ENCODE measurements at regions not wholly inside any gene's neighbourhood (a gene's known extent, or its start where the extent isn't known, plus 50 kb on each side); places are given as distances from the start of the nearest gene placed in this dataset.
"Not testable (repeated sequence)": the region's sequence is repeated elsewhere in the genome, so short reads cannot be mapped to it uniquely, and the experiment has no call there.

- no peak for DNase-seq (ENCODE audit: low read depth)
Observed at GRCh38 chr9:27817747-27818146, 244.5 kb upstream of the C9orf72 start.

DNA sequence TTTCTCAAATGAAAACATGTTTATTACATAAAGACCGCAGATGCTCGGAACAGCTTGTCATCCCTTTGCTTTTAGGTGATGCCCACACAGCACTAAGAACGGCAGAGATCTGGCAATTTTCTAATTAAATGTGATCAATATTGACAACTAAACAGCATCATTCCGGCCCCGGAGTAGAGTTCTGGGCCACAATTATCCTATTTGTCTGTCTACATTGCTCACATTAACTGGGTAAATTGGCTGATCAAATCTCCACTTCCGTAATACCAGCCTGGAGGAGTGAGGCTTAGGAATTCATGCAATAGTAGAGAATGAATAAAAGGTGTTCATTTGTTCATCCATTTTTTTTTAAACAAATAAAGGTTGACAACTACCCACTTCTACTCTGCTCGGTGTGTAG lies 245.1 kb upstream of the C9orf72 start:
- DNase-seq (ENCODE audit: low read depth), result no peak

GRCh38 chr9:27828908-27829307 lies 255.6 kb upstream of the C9orf72 start:
- no peak for DNase-seq (ENCODE audit: low read depth)

DNA sequence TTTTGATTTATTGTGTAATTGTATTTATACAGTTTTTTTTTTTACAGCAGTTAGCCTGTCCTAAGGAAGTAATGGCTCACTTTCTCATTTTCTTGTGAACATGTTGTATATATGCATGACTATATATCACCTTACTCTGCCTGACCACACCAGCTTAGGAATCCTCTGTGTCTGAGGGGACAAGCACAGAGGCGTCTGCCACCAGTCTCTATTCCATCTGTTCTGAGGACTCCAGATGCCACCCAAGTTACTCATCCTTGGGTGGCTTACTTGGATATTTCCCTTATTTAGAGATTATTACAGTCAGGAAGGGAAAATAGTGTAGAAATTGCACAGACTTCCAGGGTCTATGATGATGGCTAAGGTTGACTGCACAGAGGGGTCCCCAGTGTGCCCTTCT lies 256.3 kb upstream of the C9orf72 start:
- no peak for DNase-seq (ENCODE audit: low read depth)

GRCh38 chr9:27832108-27832507 lies 258.8 kb upstream of the C9orf72 start:
- not testable (repeated sequence) for DNase-seq (ENCODE audit: low read depth)

DNA sequence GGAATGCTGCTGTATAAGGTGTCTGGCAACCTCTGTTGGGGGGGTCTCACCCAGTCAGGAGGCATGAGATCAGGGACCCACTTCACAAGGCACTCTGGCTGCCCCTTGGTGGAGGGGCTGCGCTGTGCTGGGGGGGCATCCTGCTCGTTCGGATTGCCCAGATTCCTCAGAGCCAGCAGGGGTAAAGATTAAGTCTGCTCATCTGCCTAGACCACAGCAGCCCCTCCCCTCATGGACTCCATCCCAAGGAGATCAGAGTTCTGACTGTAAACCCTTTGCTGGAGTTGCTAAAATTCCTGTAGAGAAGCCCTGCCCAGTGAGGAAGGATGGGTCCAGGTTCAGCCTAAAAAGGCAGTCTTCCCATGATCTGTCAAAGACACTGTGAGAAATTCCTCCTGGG lies 262.0 kb upstream of the C9orf72 start:
- DNase-seq (ENCODE audit: low read depth), result no peak

DNA sequence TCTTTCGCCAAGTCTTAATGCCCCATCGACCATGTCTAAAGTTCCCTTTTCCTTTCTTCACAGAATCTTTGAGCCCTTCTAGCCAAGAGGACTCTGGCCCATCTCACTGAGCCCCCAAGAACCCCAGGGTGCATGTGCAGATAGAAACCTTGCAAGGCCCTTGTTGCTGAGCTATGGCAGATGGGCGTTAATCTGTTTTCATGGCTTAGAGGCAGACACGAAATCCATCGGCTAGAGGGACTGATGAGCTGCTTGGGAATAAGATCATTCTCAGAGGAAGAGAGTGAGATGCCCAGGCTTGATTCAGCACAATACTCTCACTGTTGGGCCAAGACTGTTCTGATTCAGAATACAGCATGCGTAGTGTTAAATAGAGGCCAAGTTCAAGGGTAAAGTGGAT lies 262.5 kb upstream of the C9orf72 start:
- no peak for DNase-seq (ENCODE audit: low read depth)

DNA sequence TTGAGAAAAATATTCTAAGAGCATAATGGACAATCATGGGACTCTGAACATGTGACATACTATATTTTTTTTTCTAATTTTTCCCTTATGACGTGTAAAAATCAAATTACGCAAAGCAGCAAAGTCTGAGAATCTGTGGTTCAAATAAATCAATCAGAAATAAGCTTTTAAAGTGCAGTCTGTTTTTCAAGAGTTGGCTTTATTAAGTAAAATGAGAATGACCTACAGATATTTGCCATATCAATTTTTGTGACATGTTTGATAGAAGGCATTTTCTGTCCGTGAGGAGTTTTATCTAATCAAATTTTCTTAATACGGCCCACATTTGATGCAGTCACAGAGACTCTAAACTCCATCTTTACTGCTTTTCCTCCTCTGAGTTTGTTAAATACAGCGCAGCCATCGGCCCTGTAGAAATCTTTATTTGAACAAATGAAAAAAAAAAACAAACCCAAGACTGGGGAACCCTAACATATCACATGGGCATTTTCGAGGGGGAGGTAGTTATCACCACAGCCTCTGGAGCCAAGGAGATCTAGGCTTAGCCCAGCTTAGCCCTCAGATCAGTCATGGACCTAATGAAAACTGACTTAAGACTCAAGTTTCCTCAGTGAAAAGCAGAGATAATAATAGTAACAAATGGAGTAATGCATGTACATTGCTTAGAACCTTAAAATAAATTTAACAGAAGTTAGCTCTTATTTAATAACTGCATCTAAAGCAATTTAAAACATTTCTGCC lies 263.6 kb upstream of the C9orf72 start:
- DNase-seq (ENCODE audit: low read depth), result no peak

GRCh38 chr9:27838876-27839275 lies 265.6 kb upstream of the C9orf72 start:
- DNase-seq (ENCODE audit: low read depth), result no peak

- DNase-seq (ENCODE audit: low read depth), result not testable (repeated sequence)
Observed at GRCh38 chr9:27839767-27840166, 266.5 kb upstream of the C9orf72 start.

- DNase-seq (ENCODE audit: low read depth), result no peak
Observed at GRCh38 chr9:27844797-27845196, 271.5 kb upstream of the C9orf72 start.

GRCh38 chr9:27847380-27847779 lies 274.1 kb upstream of the C9orf72 start:
- DNase-seq (ENCODE audit: low read depth), result no peak

- no peak for DNase-seq (ENCODE audit: low read depth)
Observed at GRCh38 chr9:27847818-27848217, 274.5 kb upstream of the C9orf72 start.

DNA sequence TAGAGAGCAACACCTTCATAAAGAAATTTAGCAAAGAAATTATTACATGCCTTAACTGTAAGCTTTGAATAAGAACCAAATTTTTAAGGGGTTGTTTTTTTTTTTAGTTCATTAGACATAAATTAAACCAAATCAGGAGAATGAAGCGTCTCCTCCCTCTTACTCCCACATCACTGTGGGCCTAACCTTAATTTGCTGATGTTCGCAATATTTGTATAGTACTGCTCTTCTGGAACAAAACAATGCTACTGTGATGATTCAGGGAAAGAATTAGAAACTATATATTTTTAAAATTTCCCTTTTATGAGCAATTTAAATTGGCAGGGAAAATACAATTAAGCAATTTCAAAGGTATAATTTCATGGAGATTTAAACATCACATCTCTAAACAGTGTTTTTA lies 275.0 kb upstream of the C9orf72 start:
- no peak for DNase-seq (ENCODE audit: low read depth)

GRCh38 chr9:27851858-27852257 lies 278.6 kb upstream of the C9orf72 start:
- no peak for DNase-seq (ENCODE audit: low read depth)

DNA sequence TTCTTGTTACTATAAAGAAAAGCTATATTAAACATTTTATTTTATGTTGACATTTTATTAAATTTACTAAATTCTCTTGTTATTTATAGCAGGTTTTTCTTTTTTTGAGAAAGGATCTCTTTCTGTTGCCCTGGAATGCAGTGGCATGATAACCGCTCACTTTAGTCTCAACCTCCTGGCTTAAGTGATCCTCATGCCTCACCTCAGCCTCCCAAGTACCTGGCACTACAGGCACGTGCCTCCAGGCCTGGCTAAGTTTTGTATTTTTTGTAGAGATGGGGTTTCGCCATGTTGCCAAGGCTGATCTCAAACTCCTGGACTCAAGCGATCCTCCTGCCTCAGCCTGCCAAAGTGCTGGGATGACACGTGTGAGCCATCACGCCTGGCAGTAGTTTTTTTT lies 280.2 kb upstream of the C9orf72 start:
- DNase-seq (ENCODE audit: low read depth), result no peak

GRCh38 chr9:27856054-27856453 lies 282.8 kb upstream of the C9orf72 start:
- no peak for DNase-seq (ENCODE audit: low read depth)

DNA sequence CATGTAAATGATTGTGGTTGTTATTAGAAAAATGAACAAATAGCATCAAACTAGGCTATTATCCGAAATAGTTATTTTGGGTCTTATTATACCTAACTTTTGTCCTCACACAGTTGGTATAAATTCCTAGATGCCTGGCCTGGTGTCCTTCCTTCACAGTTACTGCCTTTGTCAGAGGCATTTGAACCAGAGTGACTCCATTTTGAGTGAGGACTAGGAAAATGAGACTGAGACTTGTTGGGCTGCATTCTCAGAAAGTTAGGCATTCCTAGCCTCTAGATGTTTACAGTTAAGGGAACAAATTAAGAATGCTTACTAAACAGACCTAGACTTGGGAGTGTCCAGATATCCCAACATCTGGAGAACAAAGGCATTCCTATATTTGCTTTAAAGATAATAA lies 283.5 kb upstream of the C9orf72 start:
- DNase-seq (ENCODE audit: low read depth), result no peak

GRCh38 chr9:27861887-27862286 lies 288.6 kb upstream of the C9orf72 start:
- DNase-seq (ENCODE audit: low read depth), result no peak

DNA sequence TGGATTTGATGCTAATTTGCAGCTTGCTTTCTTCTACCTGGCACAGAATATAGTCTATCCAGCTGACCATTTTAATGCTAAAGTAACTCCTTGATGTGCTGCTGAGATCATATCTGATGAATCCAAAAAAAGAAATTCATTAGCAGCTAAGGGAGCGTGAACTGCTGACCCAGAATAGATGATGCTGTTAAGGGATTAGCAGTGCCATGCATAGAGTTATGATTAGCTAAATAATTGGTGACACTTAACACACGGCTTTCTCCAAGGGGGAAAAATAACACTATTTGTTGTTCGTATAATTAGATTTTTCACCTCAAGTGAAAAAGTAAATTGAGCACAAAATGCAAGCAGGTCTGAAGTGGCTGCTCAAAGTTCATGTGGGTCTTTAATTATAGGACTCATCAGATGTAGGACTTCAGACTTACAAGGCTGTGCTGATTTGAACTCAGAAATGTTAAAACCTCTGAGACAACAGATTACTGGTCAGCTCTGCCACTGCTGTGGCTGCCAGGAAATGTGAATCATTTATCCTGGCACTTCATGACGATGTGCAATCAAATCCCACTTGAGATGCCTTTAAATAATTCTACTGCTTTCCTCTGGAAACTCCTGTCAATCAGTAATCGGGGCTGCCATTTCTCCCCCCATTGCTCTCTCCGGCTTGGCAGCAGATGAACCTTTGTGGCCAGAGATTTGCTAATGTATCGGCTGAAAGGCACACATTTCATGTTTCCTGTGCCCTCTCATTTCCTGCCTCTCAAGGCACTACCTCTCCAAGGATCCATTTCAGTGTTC lies 291.6 kb upstream of the C9orf72 start:
- DNase-seq (ENCODE audit: low read depth), result peak; percentile 6

DNA sequence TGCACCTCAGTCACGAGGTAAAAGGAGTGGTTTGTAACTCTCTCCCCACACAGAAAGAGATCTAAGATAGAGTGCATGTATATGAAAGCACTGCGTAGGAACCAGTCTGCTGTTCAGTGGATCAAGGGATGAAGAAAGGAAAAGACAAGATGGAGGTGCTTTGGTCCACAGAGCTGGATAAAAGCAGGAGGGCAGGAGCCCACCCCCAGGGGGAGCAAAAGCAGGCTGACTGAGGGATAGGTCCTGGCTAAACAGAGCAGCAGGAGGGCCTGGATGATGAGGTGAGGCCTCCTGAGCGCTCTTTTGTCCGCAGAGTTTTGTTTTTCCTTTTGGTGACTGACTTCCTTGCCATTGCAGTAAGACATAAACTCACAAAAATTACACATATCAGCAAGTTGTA lies 293.5 kb upstream of the C9orf72 start:
- no peak for DNase-seq (ENCODE audit: low read depth)

DNA sequence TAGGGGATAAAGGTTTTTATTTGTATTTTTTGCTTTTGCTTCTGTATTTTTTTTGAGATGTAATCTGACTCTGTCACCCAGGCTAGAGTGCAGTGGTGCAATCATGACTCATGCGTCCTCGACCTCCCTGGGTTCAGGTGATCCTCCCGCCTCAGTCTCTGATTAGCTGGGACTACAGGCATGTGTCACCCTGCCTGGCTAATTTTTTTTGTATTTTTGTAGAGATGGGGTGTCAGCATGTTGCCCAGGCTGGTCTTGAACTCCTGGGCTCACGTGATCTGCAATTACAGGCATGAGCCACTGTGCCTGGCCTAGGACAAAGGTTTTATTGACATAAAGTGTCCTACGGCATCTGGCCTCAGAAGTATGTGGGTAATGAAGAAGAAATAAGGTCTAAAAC lies 297.1 kb upstream of the C9orf72 start:
- no peak for DNase-seq (ENCODE audit: low read depth)

GRCh38 chr9:27880156-27880555 lies 306.9 kb upstream of the C9orf72 start:
- DNase-seq (ENCODE audit: low read depth), result no peak

GRCh38 chr9:27880635-27881034 lies 307.4 kb upstream of the C9orf72 start:
- DNase-seq (ENCODE audit: low read depth), result no peak

All from amniotic epithelial cell (primary cell).